ENCODE measurements at regions not wholly inside any gene's neighbourhood (a gene's known extent, or its start where the extent isn't known, plus 50 kb on each side); places are given as distances from the start of the nearest gene placed in this dataset.

- Histone ChIP-seq H3K79me2 (replicated peaks; ENCODE audit: insufficient read depth, low read length) (no peaks in the 10 kb centered on the region), H3K27ac (ENCODE audit: low read length) (no peak overlapping the region), H3K9me2 (ENCODE audit: insufficient read depth, low read length) (no peaks in the 10 kb centered on the region), H3F3A (ENCODE audit: insufficient read depth, low read length, poor library complexity, severe bottlenecking) (no peaks in the 10 kb centered on the region), H4K20me1 (ENCODE audit: insufficient read depth) (no peaks in the 10 kb centered on the region), H2AFZ (ENCODE audit: low read depth, low read length) (no peak overlapping the region), H3K9ac (ENCODE audit: low read length) (no peak overlapping the region), H3K27me3 (ENCODE audit: insufficient read depth, low read depth, low read length) (no peaks in the 10 kb centered on the region), H3K4me3 (ENCODE audit: low read length) (no peak overlapping the region), H3K4me2 (ENCODE audit: low read length) (no peak overlapping the region), H3K9me3 (ENCODE audit: low read length) (no peaks in the 10 kb centered on the region), H3K36me3 (ENCODE audit: insufficient read depth, low read length) (no peaks in the 10 kb centered on the region)
- TF ChIP-seq MXI1 (conservative IDR thresholded peaks at IDR 0.05; ENCODE audit: poor library complexity, severe bottlenecking) (no peak), CTCF (IDR thresholded peaks at IDR 0.05; ENCODE audit: poor library complexity, severe bottlenecking) (no peak), RAD21 (conservative IDR thresholded peaks at IDR 0.05) (no peak), POLR2AphosphoS5 (IDR thresholded peaks at IDR 0.05) (no peak), REST (IDR thresholded peaks at IDR 0.05; ENCODE audit: borderline replicate concordance) (no peak), EP300 (conservative IDR thresholded peaks at IDR 0.05; ENCODE audit: poor library complexity, severe bottlenecking) (no peak), TAF1 (IDR thresholded peaks at IDR 0.05; ENCODE audit: low read depth) (no peak), SMC3 (conservative IDR thresholded peaks at IDR 0.05; ENCODE audit: poor library complexity) (no peak), EZH2 (IDR thresholded peaks at IDR 0.05; ENCODE audit: borderline replicate concordance, insufficient read depth, low read length, poor library complexity, severe bottlenecking) (no peak)
These were observed 115.6 kb upstream of the SHH start for GRCh38 chr7:155927905-155928304.

GRCh38 chr7:155925682-155926081 lies 113.4 kb upstream of the SHH start:
- H3K4me3 ChIP-seq (ENCODE audit: low read length) = no peak overlapping the region
- H3K9me2 ChIP-seq (ENCODE audit: insufficient read depth, low read length) = no peaks in the 10 kb centered on the region
- TF ChIP-seq CTCF (IDR thresholded peaks at IDR 0.05; ENCODE audit: poor library complexity, severe bottlenecking) = no peak
- TF ChIP-seq REST (IDR thresholded peaks at IDR 0.05; ENCODE audit: borderline replicate concordance) = no peak
- no peak for TF ChIP-seq TAF1 (IDR thresholded peaks at IDR 0.05; ENCODE audit: low read depth)
- TF ChIP-seq MXI1 (conservative IDR thresholded peaks at IDR 0.05; ENCODE audit: poor library complexity, severe bottlenecking) = no peak
- TF ChIP-seq EP300 (conservative IDR thresholded peaks at IDR 0.05; ENCODE audit: poor library complexity, severe bottlenecking) = no peak
- H4K20me1 ChIP-seq (ENCODE audit: insufficient read depth) = no peaks in the 10 kb centered on the region
- no peak overlapping the region for H2AFZ ChIP-seq (ENCODE audit: low read depth, low read length)
- H3K9me3 ChIP-seq (ENCODE audit: low read length) = no peaks in the 10 kb centered on the region
- no peaks in the 10 kb centered on the region for H3K36me3 ChIP-seq (ENCODE audit: insufficient read depth, low read length)
- no peaks in the 10 kb centered on the region for H3K27me3 ChIP-seq (ENCODE audit: insufficient read depth, low read depth, low read length)
- H3K27ac ChIP-seq (ENCODE audit: low read length) = no peak overlapping the region
- H3K9ac ChIP-seq (ENCODE audit: low read length) = no peak overlapping the region
- H3K4me2 ChIP-seq (ENCODE audit: low read length) = no peak overlapping the region
- no peaks in the 10 kb centered on the region for H3F3A ChIP-seq (ENCODE audit: insufficient read depth, low read length, poor library complexity, severe bottlenecking)
- no peaks in the 10 kb centered on the region for H3K79me2 ChIP-seq (replicated peaks; ENCODE audit: insufficient read depth, low read length)

Data from neural cell (in vitro differentiated cells).